HK-2 (cell line): ENCODE measurements at regions not wholly inside any gene's neighbourhood (a gene's known extent, or its start where the extent isn't known, plus 50 kb on each side); places are given as distances from the start of the nearest gene placed in this dataset.

ENCODE experiments used
- DNase-seq: peaks from one replicate; pipeline ENCODE4 v3.0.0-alpha.2; 2018; ENCODE audit not compliant: unreplicated experiment

- no peak for DNase-seq
These were observed 54.3 kb upstream of the CBLB start for GRCh38 chr3:105923140-105923539.

- DNase-seq = no peak
These were observed 58.9 kb upstream of the CBLB start for GRCh38 chr3:105927741-105928140.

- DNase-seq = no peak
These were observed 61.9 kb upstream of the CBLB start for GRCh38 chr3:105930733-105931132.

GRCh38 chr3:105931500-105931899, 62.7 kb upstream of the CBLB start:
- no peak for DNase-seq

GRCh38 chr3:105933871-105934270, 65.1 kb upstream of the CBLB start:
- DNase-seq = no peak

- DNase-seq = no peak
These were observed 69.3 kb upstream of the CBLB start for GRCh38 chr3:105938101-105938500.

GRCh38 chr3:105938806-105939205, 70.0 kb upstream of the CBLB start:
- no peak for DNase-seq

- no peak for DNase-seq
These were observed 75.5 kb upstream of the CBLB start for GRCh38 chr3:105944276-105944675.

GRCh38 chr3:105944721-105945120, 75.9 kb upstream of the CBLB start:
- DNase-seq = peak; percentile 2

GRCh38 chr3:105948101-105948500, 79.3 kb upstream of the CBLB start:
- no peak for DNase-seq

- no peak for DNase-seq
These were observed 82.2 kb upstream of the CBLB start for GRCh38 chr3:105950881-105951600.

- no peak for DNase-seq
These were observed 85.0 kb upstream of the CBLB start for GRCh38 chr3:105953831-105954230.

GRCh38 chr3:105956306-105956705, 87.5 kb upstream of the CBLB start:
- DNase-seq = no peak

- no peak for DNase-seq
These were observed 88.9 kb upstream of the CBLB start for GRCh38 chr3:105957722-105958121.

GRCh38 chr3:105958237-105959000, 89.6 kb upstream of the CBLB start:
- DNase-seq = no peak

GRCh38 chr3:105959851-105960250, 91.0 kb upstream of the CBLB start:
- no peak for DNase-seq

- DNase-seq = no peak
These were observed 91.6 kb upstream of the CBLB start for GRCh38 chr3:105960381-105960780.

- DNase-seq = no peak
These were observed 94.3 kb upstream of the CBLB start for GRCh38 chr3:105963161-105963560.

GRCh38 chr3:105965384-105965783, 96.6 kb upstream of the CBLB start:
- DNase-seq = no peak

- DNase-seq = no peak
These were observed 98.3 kb upstream of the CBLB start for GRCh38 chr3:105967117-105967516.

- no peak for DNase-seq
These were observed 101.5 kb upstream of the CBLB start for GRCh38 chr3:105970283-105970682.

GRCh38 chr3:105972069-105972468, 103.3 kb upstream of the CBLB start:
- DNase-seq = no peak

- DNase-seq = no peak
These were observed 105.6 kb upstream of the CBLB start for GRCh38 chr3:105974381-105974780.
